Gastrocnemius medialis (tissue), 4 donors: ENCODE measurements at regions not wholly inside any gene's neighbourhood (a gene's known extent, or its start where the extent isn't known, plus 50 kb on each side); places are given as distances from the start of the nearest gene placed in this dataset.

Source experiments
- POLR2A ChIP-seq, 2 donors: fragments of 450-650 bp; IDR thresholded peaks; one replicate each; pipeline ENCODE4 v1.6.1; 2017; ENCODE audit warnings: antibody characterized with exemption in 2 of 2, mild to moderate bottlenecking in 2 of 2, moderate library complexity in 2 of 2
- TF ChIP-seq, protein P1 (sequence below), 5 experiments: fragments of 450-650 bp in 3 of 5; fragments of 200-600 bp in 2 of 5; sonication (generic) in 2 of 5; IDR thresholded peaks in 4 of 5; conservative IDR thresholded peaks in 1 of 5; 1 replicate in 4 of 5; 2 replicates in 1 of 5; pipeline ENCODE4 v1.5.1; 2016 to 2019; ENCODE audit warnings: antibody characterized with exemption in 5 of 5, mild to moderate bottlenecking in 3 of 5, moderate library complexity in 3 of 5

- TF ChIP-seq, protein P1, sequence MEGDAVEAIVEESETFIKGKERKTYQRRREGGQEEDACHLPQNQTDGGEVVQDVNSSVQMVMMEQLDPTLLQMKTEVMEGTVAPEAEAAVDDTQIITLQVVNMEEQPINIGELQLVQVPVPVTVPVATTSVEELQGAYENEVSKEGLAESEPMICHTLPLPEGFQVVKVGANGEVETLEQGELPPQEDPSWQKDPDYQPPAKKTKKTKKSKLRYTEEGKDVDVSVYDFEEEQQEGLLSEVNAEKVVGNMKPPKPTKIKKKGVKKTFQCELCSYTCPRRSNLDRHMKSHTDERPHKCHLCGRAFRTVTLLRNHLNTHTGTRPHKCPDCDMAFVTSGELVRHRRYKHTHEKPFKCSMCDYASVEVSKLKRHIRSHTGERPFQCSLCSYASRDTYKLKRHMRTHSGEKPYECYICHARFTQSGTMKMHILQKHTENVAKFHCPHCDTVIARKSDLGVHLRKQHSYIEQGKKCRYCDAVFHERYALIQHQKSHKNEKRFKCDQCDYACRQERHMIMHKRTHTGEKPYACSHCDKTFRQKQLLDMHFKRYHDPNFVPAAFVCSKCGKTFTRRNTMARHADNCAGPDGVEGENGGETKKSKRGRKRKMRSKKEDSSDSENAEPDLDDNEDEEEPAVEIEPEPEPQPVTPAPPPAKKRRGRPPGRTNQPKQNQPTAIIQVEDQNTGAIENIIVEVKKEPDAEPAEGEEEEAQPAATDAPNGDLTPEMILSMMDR (IDR thresholded peaks at IDR 0.05 in 4 of 5, conservative IDR thresholded peaks at IDR 0.05 in 1 of 5): no peak
- no peak for TF ChIP-seq POLR2A (IDR thresholded peaks at IDR 0.05)
Observed at GRCh38 chr13:80196756-80197155, 144.2 kb downstream of the SPRY2 start.
